Colonic mucosa (tissue), 4 donors: ENCODE measurements at regions not wholly inside any gene's neighbourhood (a gene's known extent, or its start where the extent isn't known, plus 50 kb on each side); places are given as distances from the start of the nearest gene placed in this dataset. TPM values are rescaled to one million over a fixed set of nuclear protein-coding genes. Genes with fewer than 3 reads are reported as not detected.

Source experiments
- DNase-seq: peaks from one replicate; pipeline ENCODE4 v3.0.0-alpha.2; 2020
- H3K27ac ChIP-seq: fragments of 200-600 bp; one replicate; pipeline ENCODE4 v1.8.0; 2021
- H3K27me3 ChIP-seq: fragments of 200-600 bp; one replicate; pipeline ENCODE4 v1.8.0; 2021
- H3K36me3 ChIP-seq: fragments of 200-600 bp; one replicate; pipeline ENCODE4 v1.8.0; 2021
- H3K4me1 ChIP-seq: fragments of 200-600 bp; one replicate; pipeline ENCODE4 v1.8.0; 2021; ENCODE audit warnings: mild to moderate bottlenecking
- H3K4me3 ChIP-seq: fragments of 200-600 bp; one replicate; pipeline ENCODE4 v1.8.0; 2021
- H3K9ac ChIP-seq, 2 donors: one replicate each; pipeline ENCODE4 v1.7.0; 2013; ENCODE audit warnings: control low read depth in 2 of 2, low read depth in 2 of 2, low read length in 2 of 2
- H3K9me3 ChIP-seq: fragments of 200-600 bp; one replicate; pipeline ENCODE4 v1.8.0; 2021
- CTCF ChIP-seq: fragments of 200-600 bp; IDR thresholded peaks from one replicate; pipeline ENCODE4 v1.8.0; 2022; ENCODE audit warnings: antibody characterized with exemption, mild to moderate bottlenecking
- intact Hi-C: fragments of 100-400 bp; cut with DNase I; formaldehyde crosslinking; loops from one replicate; pipeline ENCODE4 v1.14.1; 2022
- microRNA-seq: library from miRNA; unstranded; fragments of <30 nt; microRNA quantifications from one replicate; pipeline ENCODE4, GENCODE V29; 2019
- donor health status: healthy.
- donor health status: DM: no; HTN: no; CAD: no.
- donor health status: DM: no; HTN: no; CAD: no.

- no peaks in the 10 kb centered on the region for H3K4me1 ChIP-seq
- no peak for DNase-seq
- intact Hi-C loops = no loop called here
- H3K9me3 ChIP-seq = no peaks in the 10 kb centered on the region
- H3K36me3 ChIP-seq = no peaks in the 10 kb centered on the region
- no peak overlapping the region for H3K9ac ChIP-seq
- no peak overlapping the region for H3K4me3 ChIP-seq
- H3K27ac ChIP-seq = no peak overlapping the region
- no peak for TF ChIP-seq CTCF
- no peaks in the 10 kb centered on the region for H3K27me3 ChIP-seq
Observed at GRCh38 chr18:37624318-37624717, 58.7 kb upstream of the CELF4 start.

GRCh38 chr18:37619964-37620363 is 54.4 kb upstream of the CELF4 start:
- no peak overlapping the region for H3K4me3 ChIP-seq
- no peak overlapping the region for H3K27ac ChIP-seq
- no peak overlapping the region for H3K9ac ChIP-seq
- H3K36me3 ChIP-seq = no peaks in the 10 kb centered on the region
- H3K9me3 ChIP-seq = no peaks in the 10 kb centered on the region
- no peak for DNase-seq
- intact Hi-C loops = no loop called here
- no peak for TF ChIP-seq CTCF
- no peaks in the 10 kb centered on the region for H3K27me3 ChIP-seq
- H3K4me1 ChIP-seq = no peaks in the 10 kb centered on the region

GRCh38 chr18:37617623-37618022 is 52.0 kb upstream of the CELF4 start:
- Histone ChIP-seq H3K27ac (no peak overlapping the region), H3K9ac (no peak overlapping the region), H3K27me3 (no peaks in the 10 kb centered on the region), H3K9me3 (no peaks in the 10 kb centered on the region), H3K4me3 (no peak overlapping the region), H3K4me1 (no peaks in the 10 kb centered on the region), H3K36me3 (no peaks in the 10 kb centered on the region)
- no peak for DNase-seq
- intact Hi-C loops = no loop called here
- no peak for TF ChIP-seq CTCF

Small RNA genes in the stretch of these regions (microRNA-seq; reads per million reads assigned to microRNA genes)
- not detected for gene MIR4318
- not detected for gene MIR5583-1
- gene MIR5583-2 = not detected
- gene MIR924 = not detected
